ENCODE measurements at regions not wholly inside any gene's neighbourhood (a gene's known extent, or its start where the extent isn't known, plus 50 kb on each side); places are given as distances from the start of the nearest gene placed in this dataset.

GRCh38 chr4:166252487-166253402, 379.7 kb downstream of the TLL1 start:
- Histone ChIP-seq H3K27ac (ENCODE audit: extremely low read depth, low read depth, low read length) (no peak overlapping the region), H3K9me3 (ENCODE audit: control insufficient read depth, insufficient read depth, low read depth, low read length) (no peaks in the 10 kb centered on the region), H3K4me1 (ENCODE audit: control insufficient read depth, insufficient read depth, low read length) (no peaks in the 10 kb centered on the region), H3K4me3 (ENCODE audit: low read depth, low read length) (no peak overlapping the region), H3K36me3 (ENCODE audit: control insufficient read depth in 2 of 2, insufficient read depth in 1 of 2, low read length in 2 of 2) (no peaks in the 10 kb centered on the region)
- ChIA-PET CTCF (interaction anchor here (0.6 kb wide), 1 partner anchor 287 kb away, joined by 3 read pairs; no protein-coding TSS in a partner anchor), POLR2A (no interaction called here)
- no peak for TF ChIP-seq ZNF747 (tag by site-specific recombination; IDR thresholded peaks at IDR 0.05)
- no peak for TF ChIP-seq ZNF664 (tag by site-specific recombination; IDR thresholded peaks at IDR 0.05)

GRCh38 chr4:166257276-166257675, 384.2 kb downstream of the TLL1 start:
- Histone ChIP-seq H3K4me3 (ENCODE audit: low read depth, low read length) (no peak overlapping the region), H3K27ac (ENCODE audit: extremely low read depth, low read depth, low read length) (no peak overlapping the region), H3K4me1 (ENCODE audit: control insufficient read depth, insufficient read depth, low read length) (no peaks in the 10 kb centered on the region), H3K36me3 (ENCODE audit: control insufficient read depth in 2 of 2, insufficient read depth in 1 of 2, low read length in 2 of 2) (no peaks in the 10 kb centered on the region), H3K9me3 (ENCODE audit: control insufficient read depth, insufficient read depth, low read depth, low read length) (no peaks in the 10 kb centered on the region)
- no peak for TF ChIP-seq ZNF274 (IDR thresholded peaks at IDR 0.05; ENCODE audit: low read length)
- TF ChIP-seq ZNF274 (tag by site-specific recombination; IDR thresholded peaks at IDR 0.05; ENCODE audit: borderline replicate concordance): no peak
- TF ChIP-seq SALL2 (tag by site-specific recombination; IDR thresholded peaks at IDR 0.05; ENCODE audit: borderline replicate concordance): no peak
- TF ChIP-seq ZNF48 (tag by site-specific recombination; IDR thresholded peaks at IDR 0.05): no peak
- CTCF ChIA-PET: no interaction called here
- POLR2A ChIA-PET: no interaction called here

GRCh38 chr4:166257891-166258290, 384.9 kb downstream of the TLL1 start:
- ChIA-PET CTCF (no interaction called here), POLR2A (no interaction called here)
- TF ChIP-seq ZNF629 (tag by site-specific recombination; IDR thresholded peaks at IDR 0.05): no peak
- no peak for TF ChIP-seq FEZF1 (tag by site-specific recombination; IDR thresholded peaks at IDR 0.05)
- TF ChIP-seq PRDM2 (tag by site-specific recombination; IDR thresholded peaks at IDR 0.05; ENCODE audit: borderline replicate concordance): no peak
- no peak for TF ChIP-seq IKZF3 (tag by site-specific recombination; IDR thresholded peaks at IDR 0.05)
- no peak for TF ChIP-seq ZFP41 (tag by site-specific recombination; IDR thresholded peaks at IDR 0.05; ENCODE audit: borderline replicate concordance)
- TF ChIP-seq ZNF266 (tag by site-specific recombination; IDR thresholded peaks at IDR 0.05; ENCODE audit: low read depth): no peak
- no peak for TF ChIP-seq ZBTB48 (tag by site-specific recombination; IDR thresholded peaks at IDR 0.05)
- TF ChIP-seq ZFP3 (tag by site-specific recombination; IDR thresholded peaks at IDR 0.05; ENCODE audit: low read depth): no peak
- no peaks in the 10 kb centered on the region for H3K36me3 ChIP-seq (ENCODE audit: control insufficient read depth in 2 of 2, insufficient read depth in 1 of 2, low read length in 2 of 2)
- no peak overlapping the region for H3K27ac ChIP-seq (ENCODE audit: extremely low read depth, low read depth, low read length)
- no peaks in the 10 kb centered on the region for H3K9me3 ChIP-seq (ENCODE audit: control insufficient read depth, insufficient read depth, low read depth, low read length)
- H3K4me3 ChIP-seq (ENCODE audit: low read depth, low read length): no peak overlapping the region
- no peaks in the 10 kb centered on the region for H3K4me1 ChIP-seq (ENCODE audit: control insufficient read depth, insufficient read depth, low read length)
